Lower leg skin (tissue), 4 donors: ENCODE measurements at regions not wholly inside any gene's neighbourhood (a gene's known extent, or its start where the extent isn't known, plus 50 kb on each side); places are given as distances from the start of the nearest gene placed in this dataset.

Source experiments
- DNase-seq, 2 donors: peaks; one replicate each; pipeline ENCODE4 v3.0.0-alpha.2; 2019; ENCODE audit warnings: low spot score in 2 of 2
- H3K4me3 ChIP-seq: fragments of 200-600 bp; sonication (generic); 2 replicates; pipeline ENCODE4 v1.5.1; 2017; ENCODE audit warnings: mild to moderate bottlenecking, low read depth; ENCODE audit not compliant: poor library complexity, severe bottlenecking
- POLR2A ChIP-seq, 2 donors: fragments of 450-650 bp; IDR thresholded peaks; one replicate each; pipeline ENCODE4 v1.6.1; 2016 to 2017; ENCODE audit warnings: antibody characterized with exemption in 2 of 2, mild to moderate bottlenecking in 1 of 2, moderate library complexity in 1 of 2
- WGBS, 2 donors: methylation state at CpG; one replicate each; pipeline ENCODE4 v1.1.5; 2018; 5-methylcytosine and 5-hydroxymethylcytosine counted together
- intact Hi-C: fragments of 100-400 bp; cut with DNase I; formaldehyde crosslinking; loops from one replicate; pipeline ENCODE4 v1.15.0; 2023; ENCODE audit warnings: low total_unique reads
- TF ChIP-seq, protein P1 (sequence below), 3 donors: fragments of 450-650 bp; IDR thresholded peaks; one replicate each; pipeline ENCODE4 v1.5.1; 2016; ENCODE audit warnings: antibody characterized with exemption in 3 of 3, mild to moderate bottlenecking in 3 of 3, moderate library complexity in 2 of 3

DNA sequence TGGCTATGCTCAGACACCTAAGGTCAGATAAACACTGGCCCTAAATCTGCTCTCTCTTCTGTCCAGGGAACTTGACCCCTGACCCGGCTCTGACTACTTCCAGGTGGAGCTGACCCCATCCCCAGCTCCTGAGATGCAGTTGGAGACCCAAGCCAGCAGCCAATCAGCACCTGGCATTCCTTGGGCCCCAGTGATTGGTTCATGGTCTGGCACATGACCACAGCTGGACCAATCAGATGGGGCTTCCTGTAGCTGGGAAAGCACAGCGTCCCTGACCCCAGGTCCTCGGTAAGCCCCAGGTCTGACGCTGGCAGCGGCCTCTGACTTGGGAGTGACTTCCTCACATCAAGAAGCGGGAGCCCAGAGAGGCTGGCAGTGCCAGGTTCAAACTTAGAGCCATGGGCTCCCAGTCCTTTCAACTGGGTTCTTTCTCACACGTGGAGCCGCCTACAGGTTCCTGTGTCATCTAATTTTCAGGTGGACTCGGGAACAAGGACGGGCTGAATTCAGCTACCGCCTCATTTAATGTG is 915.4 kb upstream of the TMEM132C start:
- 87 to 92% methylated on average over 9 to 11 of the region's 11 CpGs for WGBS, 2 donors

DNA sequence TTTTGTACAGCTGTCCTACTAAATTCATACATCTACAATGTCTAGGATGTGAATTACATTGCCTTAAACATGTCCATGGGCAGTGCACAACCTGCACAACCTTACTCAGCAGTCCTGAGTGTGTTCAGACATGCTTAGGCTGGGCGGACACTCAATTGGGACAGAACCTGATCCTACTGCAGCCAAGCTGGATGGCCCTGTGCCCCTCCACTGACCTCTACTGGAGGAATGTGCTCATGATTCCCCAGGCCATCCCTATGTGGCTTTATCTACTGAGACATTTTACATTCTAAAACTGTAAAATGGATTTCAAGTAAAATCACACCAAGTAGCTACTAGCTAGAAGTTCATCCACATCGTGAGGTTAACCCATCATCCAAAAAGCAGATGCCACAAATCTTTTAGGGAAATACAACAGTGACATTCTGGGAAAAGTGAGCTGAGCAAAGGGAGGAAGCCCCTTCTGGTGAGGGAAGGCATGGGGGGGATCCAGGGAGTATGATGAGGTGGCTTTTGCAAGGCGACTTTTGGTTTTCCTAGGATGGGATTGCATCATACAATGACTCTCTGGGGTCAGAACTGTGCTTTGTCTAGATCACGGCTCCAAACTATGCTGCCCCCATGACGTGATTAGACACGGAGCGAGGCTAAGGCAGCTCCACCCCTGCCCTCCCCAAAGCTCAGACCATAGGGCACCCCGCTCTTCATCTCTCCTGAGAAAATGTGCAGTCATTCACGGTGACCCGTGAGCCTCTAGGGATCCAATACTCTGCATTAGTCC is 911.7 kb upstream of the TMEM132C start:
- no peak overlapping the region for H3K4me3 ChIP-seq
- 55 to 58% methylated on average over 9 of the region's 10 CpGs for WGBS, 2 donors
- no peak for DNase-seq
- intact Hi-C loops, result no loop called here
- no peak for TF ChIP-seq POLR2A (IDR thresholded peaks at IDR 0.05)
- TF ChIP-seq, protein P1, sequence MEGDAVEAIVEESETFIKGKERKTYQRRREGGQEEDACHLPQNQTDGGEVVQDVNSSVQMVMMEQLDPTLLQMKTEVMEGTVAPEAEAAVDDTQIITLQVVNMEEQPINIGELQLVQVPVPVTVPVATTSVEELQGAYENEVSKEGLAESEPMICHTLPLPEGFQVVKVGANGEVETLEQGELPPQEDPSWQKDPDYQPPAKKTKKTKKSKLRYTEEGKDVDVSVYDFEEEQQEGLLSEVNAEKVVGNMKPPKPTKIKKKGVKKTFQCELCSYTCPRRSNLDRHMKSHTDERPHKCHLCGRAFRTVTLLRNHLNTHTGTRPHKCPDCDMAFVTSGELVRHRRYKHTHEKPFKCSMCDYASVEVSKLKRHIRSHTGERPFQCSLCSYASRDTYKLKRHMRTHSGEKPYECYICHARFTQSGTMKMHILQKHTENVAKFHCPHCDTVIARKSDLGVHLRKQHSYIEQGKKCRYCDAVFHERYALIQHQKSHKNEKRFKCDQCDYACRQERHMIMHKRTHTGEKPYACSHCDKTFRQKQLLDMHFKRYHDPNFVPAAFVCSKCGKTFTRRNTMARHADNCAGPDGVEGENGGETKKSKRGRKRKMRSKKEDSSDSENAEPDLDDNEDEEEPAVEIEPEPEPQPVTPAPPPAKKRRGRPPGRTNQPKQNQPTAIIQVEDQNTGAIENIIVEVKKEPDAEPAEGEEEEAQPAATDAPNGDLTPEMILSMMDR (IDR thresholded peaks at IDR 0.05), result no peak

More for the DNA sequence above, 915.4 kb upstream of the TMEM132C start:
- no peak overlapping the region for H3K4me3 ChIP-seq
- no peak for DNase-seq
- intact Hi-C loops, result no loop called here
- no peak for TF ChIP-seq POLR2A (IDR thresholded peaks at IDR 0.05)
- TF ChIP-seq, protein P1 (IDR thresholded peaks at IDR 0.05), result no peak

DNA sequence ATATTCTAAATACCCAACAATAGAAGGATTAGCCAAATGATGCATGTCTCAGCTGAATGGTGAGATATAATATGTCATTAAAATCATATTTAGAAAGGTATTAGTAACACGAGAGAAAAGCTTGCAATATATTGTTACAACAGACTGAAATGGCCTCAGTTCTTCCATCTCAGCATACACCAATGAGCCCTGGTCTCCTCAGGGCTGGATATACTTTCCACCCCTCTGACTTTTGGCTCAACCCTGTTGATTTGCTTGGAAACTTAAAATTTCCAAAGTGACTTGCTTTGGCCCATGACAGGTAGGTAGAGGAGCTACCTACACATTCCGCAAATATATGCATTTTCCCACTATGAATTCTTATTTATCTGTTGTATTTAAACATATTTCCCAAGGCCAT is 908.1 kb upstream of the TMEM132C start:
- no peak for TF ChIP-seq POLR2A (IDR thresholded peaks at IDR 0.05)
- TF ChIP-seq, protein P1 (IDR thresholded peaks at IDR 0.05), result no peak
- 81 to 85% methylated on average over 2 of the region's 2 CpGs for WGBS, 2 donors
- H3K4me3 ChIP-seq, result no peak overlapping the region
- DNase-seq, result no peak
- intact Hi-C loops, result no loop called here

DNA sequence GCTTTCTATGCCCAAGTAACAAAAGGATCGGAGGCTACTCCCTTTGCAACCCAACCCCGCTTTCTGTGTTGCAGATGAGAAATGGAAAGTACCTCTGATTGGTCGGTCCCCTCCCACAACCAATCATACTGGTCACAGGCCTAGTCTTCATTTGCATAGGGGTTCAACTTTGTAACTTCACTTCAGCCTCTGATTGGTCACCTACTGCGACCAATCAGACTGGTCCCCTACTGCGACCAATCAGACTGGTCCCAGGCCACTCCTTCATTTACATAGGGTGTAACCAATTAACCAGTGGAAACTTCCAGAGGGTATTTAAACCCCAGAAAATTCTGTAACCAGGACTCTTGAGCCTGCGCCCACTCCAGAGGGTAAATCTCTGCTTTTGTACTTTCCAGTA is 906.4 kb upstream of the TMEM132C start:
- WGBS, 2 donors, result 77 to 87% methylated on average over 6 of the region's 6 CpGs
- TF ChIP-seq POLR2A (IDR thresholded peaks at IDR 0.05), result no peak
- TF ChIP-seq, protein P1 (IDR thresholded peaks at IDR 0.05), result no peak
- intact Hi-C loops, result no loop called here
- no peak for DNase-seq
- no peak overlapping the region for H3K4me3 ChIP-seq

DNA sequence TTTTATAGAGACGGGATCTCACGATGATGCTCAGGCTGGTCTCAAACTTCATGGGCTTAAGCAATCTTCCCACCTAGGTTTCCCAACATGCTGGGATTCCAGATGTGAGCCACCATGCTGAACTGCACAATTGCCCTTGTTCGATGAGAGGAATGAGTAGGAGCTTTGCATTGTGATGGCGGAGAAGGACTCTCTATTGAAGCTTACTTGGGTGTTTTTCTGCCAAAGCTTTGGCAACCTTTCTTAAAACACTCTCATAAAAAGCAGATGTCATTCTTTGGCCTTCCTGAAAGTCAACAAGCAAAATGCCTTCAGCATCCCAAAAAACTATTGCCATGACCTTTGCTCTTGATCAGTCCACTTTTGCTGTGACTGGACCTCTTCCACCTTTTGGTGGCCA is 904.8 kb upstream of the TMEM132C start:
- intact Hi-C loops, result no loop called here
- no peak overlapping the region for H3K4me3 ChIP-seq
- 88 to 91% methylated on average over 4 of the region's 4 CpGs for WGBS, 2 donors
- TF ChIP-seq, protein P1 (IDR thresholded peaks at IDR 0.05), result no peak
- TF ChIP-seq POLR2A (IDR thresholded peaks at IDR 0.05), result no peak
- DNase-seq, result no peak
